ENCODE measurements at regions not wholly inside any gene's neighbourhood (a gene's known extent, or its start where the extent isn't known, plus 50 kb on each side); places are given as distances from the start of the nearest gene placed in this dataset.

GRCh38 chr3:72100601-72101187 is 315.7 kb upstream of the PROK2 start:
- H3K27ac ChIP-seq (ENCODE audit: insufficient read depth, low read depth, low read length): no peak overlapping the region
- peak overlapping the region; percentile 17 for H2AFZ ChIP-seq (ENCODE audit: low read depth, low read length)
- ChIA-PET POLR2A (no interaction called here), CTCF (no interaction called here)
- intact Hi-C loops (cut with micrococcal nuclease) (no loop called here), dilution Hi-C loops (cut with MboI; ENCODE audit: extremely low pct_ligation_motif_present, low sequenced_read_pairs) (no loop called here)
- no peak overlapping the region for H3K4me2 ChIP-seq (ENCODE audit: insufficient read depth, low read length)
- TF ChIP-seq GATA2 (IDR thresholded peaks at IDR 0.05; ENCODE audit: insufficient read depth, insufficient read length, low read depth, low read length): no peak
- no peak for TF ChIP-seq FOS (IDR thresholded peaks at IDR 0.05; ENCODE audit: borderline replicate concordance, insufficient read depth, low read length)
- TF ChIP-seq JUN (IDR thresholded peaks at IDR 0.05; ENCODE audit: borderline replicate concordance, insufficient read depth, insufficient read length, low read depth): no peak
- no peak for TF ChIP-seq MAX (IDR thresholded peaks at IDR 0.05; ENCODE audit: insufficient read depth, insufficient read length)
- no peak for TF ChIP-seq EZH2 (IDR thresholded peaks at IDR 0.05; ENCODE audit: borderline replicate concordance, low read depth, low read length, severe bottlenecking)
- no peak for TF ChIP-seq MYC (IDR thresholded peaks at IDR 0.05; ENCODE audit: low read depth, low read length)
- TF ChIP-seq POLR2A (IDR thresholded peaks at IDR 0.05; ENCODE audit: low read depth, low read length): no peak
- TF ChIP-seq, protein P1, sequence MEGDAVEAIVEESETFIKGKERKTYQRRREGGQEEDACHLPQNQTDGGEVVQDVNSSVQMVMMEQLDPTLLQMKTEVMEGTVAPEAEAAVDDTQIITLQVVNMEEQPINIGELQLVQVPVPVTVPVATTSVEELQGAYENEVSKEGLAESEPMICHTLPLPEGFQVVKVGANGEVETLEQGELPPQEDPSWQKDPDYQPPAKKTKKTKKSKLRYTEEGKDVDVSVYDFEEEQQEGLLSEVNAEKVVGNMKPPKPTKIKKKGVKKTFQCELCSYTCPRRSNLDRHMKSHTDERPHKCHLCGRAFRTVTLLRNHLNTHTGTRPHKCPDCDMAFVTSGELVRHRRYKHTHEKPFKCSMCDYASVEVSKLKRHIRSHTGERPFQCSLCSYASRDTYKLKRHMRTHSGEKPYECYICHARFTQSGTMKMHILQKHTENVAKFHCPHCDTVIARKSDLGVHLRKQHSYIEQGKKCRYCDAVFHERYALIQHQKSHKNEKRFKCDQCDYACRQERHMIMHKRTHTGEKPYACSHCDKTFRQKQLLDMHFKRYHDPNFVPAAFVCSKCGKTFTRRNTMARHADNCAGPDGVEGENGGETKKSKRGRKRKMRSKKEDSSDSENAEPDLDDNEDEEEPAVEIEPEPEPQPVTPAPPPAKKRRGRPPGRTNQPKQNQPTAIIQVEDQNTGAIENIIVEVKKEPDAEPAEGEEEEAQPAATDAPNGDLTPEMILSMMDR (IDR thresholded peaks at IDR 0.05; ENCODE audit: extremely low read depth in 1 of 2, insufficient read depth in 1 of 2, low read depth in 1 of 2, low read length in 2 of 2): no peak
- no peak for TF ChIP-seq POLR2AphosphoS5 (IDR thresholded peaks at IDR 0.05; ENCODE audit: insufficient read depth, low read depth, low read length)
- H3K79me2 ChIP-seq (ENCODE audit: control insufficient read depth, insufficient read depth, low read length): no peaks in the 10 kb centered on the region
- no peaks in the 10 kb centered on the region for H3K36me3 ChIP-seq (ENCODE audit: control insufficient read depth in 2 of 2, extremely low read depth in 1 of 2, insufficient read depth in 2 of 2, low read length in 2 of 2)
- H3K4me1 ChIP-seq (ENCODE audit: control insufficient read depth, extremely low read depth, insufficient read depth, low read length): no peaks in the 10 kb centered on the region
- no peaks in the 10 kb centered on the region for H3K9me1 ChIP-seq (replicated peaks; ENCODE audit: control insufficient read depth, extremely low read depth, insufficient read depth, low read length)
- H3K9me3 ChIP-seq (replicated peaks; ENCODE audit: control insufficient read depth, insufficient read depth, low read length): no peaks in the 10 kb centered on the region
- H3K9ac ChIP-seq (replicated peaks; ENCODE audit: extremely low read depth, insufficient read depth, low read length): no peak overlapping the region
- H3K4me3 ChIP-seq (replicated peaks in 1 of 3; ENCODE audit: insufficient read depth in 1 of 3, low read depth in 1 of 3, low read length in 3 of 3): no peak overlapping the region
- H3K27me3 ChIP-seq (ENCODE audit: control insufficient read depth in 2 of 2, insufficient read depth in 2 of 2, low read length in 2 of 2): peaks cover 12 to 13% of the 10 kb centered on the region in 2 experiments
- no peaks in the 10 kb centered on the region for H4K20me1 ChIP-seq (replicated peaks; ENCODE audit: control insufficient read depth, extremely low read depth, insufficient read depth, low read length)
- no TSS peak for BruUV-seq (replicated peaks)
- DNase-seq (ENCODE audit: low read depth, low spot score) (no peak), FAIRE-seq (no peak)

Measured in endothelial cell of umbilical vein (primary cell).